ENCODE measurements at regions not wholly inside any gene's neighbourhood (a gene's known extent, or its start where the extent isn't known, plus 50 kb on each side); places are given as distances from the start of the nearest gene placed in this dataset.

DNA sequence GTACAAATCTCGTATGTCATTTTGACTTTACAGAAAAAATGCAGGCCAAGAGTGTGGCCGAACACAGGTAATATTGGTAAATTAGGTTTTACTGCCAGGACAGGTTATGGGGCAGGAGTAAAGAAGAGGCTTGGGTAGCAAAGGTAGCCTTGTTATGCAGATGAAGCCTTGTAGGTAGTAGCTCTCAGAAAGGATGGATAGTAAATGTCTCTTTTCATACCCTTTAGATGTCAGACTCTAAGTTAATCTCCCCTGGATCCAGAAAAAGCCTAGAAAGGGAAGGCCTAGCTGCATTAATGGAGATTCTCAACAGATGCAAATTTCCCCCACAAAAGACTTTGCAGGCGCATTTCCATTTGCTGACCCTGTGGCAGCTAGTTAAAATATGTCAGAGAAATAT is 1445.1 kb upstream of the CADM2 start:
- TF ChIP-seq CTCF (conservative IDR thresholded peaks at IDR 0.05; ENCODE audit: low read length) (no peak), EZH2phosphoT487 (IDR thresholded peaks at IDR 0.05; ENCODE audit: borderline replicate concordance) (no peak)
